ENCODE measurements at regions not wholly inside any gene's neighbourhood (a gene's known extent, or its start where the extent isn't known, plus 50 kb on each side); places are given as distances from the start of the nearest gene placed in this dataset.

- TF ChIP-seq CTCF (IDR thresholded peaks at IDR 0.05; ENCODE audit: poor library complexity) = no peak
- no peak for TF ChIP-seq EZH2 (IDR thresholded peaks at IDR 0.05; ENCODE audit: borderline replicate concordance)
- TF ChIP-seq EZH2phosphoT487 (IDR thresholded peaks at IDR 0.05; ENCODE audit: low read depth, severe bottlenecking, unreplicated experiment) = no peak
These were observed 109.0 kb upstream of the SP4 start for GRCh38 chr7:21318916-21319270.
